ENCODE measurements at regions not wholly inside any gene's neighbourhood (a gene's known extent, or its start where the extent isn't known, plus 50 kb on each side); places are given as distances from the start of the nearest gene placed in this dataset.

GRCh38 chr6:51025082-51025777, 206.6 kb downstream of the TFAP2B start:
- no peak overlapping the region for H3K9ac ChIP-seq
- TF ChIP-seq CTCF (conservative IDR thresholded peaks at IDR 0.05; ENCODE audit: low read depth, low read length), result no peak
- no peak overlapping the region for H2AFZ ChIP-seq (ENCODE audit: low read depth)

GRCh38 chr6:51027283-51028065, 208.8 kb downstream of the TFAP2B start:
- no peaks in the 10 kb centered on the region for H3K79me2 ChIP-seq (ENCODE audit: insufficient read depth, low read depth)
- no peaks in the 10 kb centered on the region for H3K36me3 ChIP-seq (ENCODE audit: insufficient read depth)
- no peak for TF ChIP-seq CTCF (conservative IDR thresholded peaks at IDR 0.05; ENCODE audit: low read depth, low read length)
- H3K4me1 ChIP-seq (ENCODE audit: low read depth, poor library complexity, severe bottlenecking), result no peaks in the 10 kb centered on the region
- no peak overlapping the region for H2AFZ ChIP-seq (ENCODE audit: low read depth)
- H3K27ac ChIP-seq, result no peak overlapping the region
- H3K4me3 ChIP-seq (IDR thresholded peaks at IDR 0.05; ENCODE audit: insufficient read depth, low read depth, low read length), result no peak overlapping the region
- H3K4me2 ChIP-seq, result no peak overlapping the region
- H3K9ac ChIP-seq, result no peak overlapping the region
- no peaks in the 10 kb centered on the region for H4K20me1 ChIP-seq (ENCODE audit: insufficient read depth)
- H3K27me3 ChIP-seq (ENCODE audit: insufficient read depth, low read depth), result no peaks in the 10 kb centered on the region

More at GRCh38 chr6:51025082-51025777, 206.6 kb downstream of the TFAP2B start:
- Histone ChIP-seq H3K79me2 (ENCODE audit: insufficient read depth, low read depth) (no peaks in the 10 kb centered on the region), H3K27me3 (ENCODE audit: insufficient read depth, low read depth) (no peaks in the 10 kb centered on the region), H4K20me1 (ENCODE audit: insufficient read depth) (no peaks in the 10 kb centered on the region), H3K27ac (no peak overlapping the region), H3K4me2 (no peak overlapping the region), H3K36me3 (ENCODE audit: insufficient read depth) (no peaks in the 10 kb centered on the region), H3K4me3 (IDR thresholded peaks at IDR 0.05; ENCODE audit: insufficient read depth, low read depth, low read length) (no peak overlapping the region), H3K4me1 (ENCODE audit: low read depth, poor library complexity, severe bottlenecking) (no peaks in the 10 kb centered on the region)

- Histone ChIP-seq H3K79me2 (ENCODE audit: insufficient read depth, low read depth) (no peaks in the 10 kb centered on the region), H2AFZ (ENCODE audit: low read depth) (no peak overlapping the region), H3K27me3 (ENCODE audit: insufficient read depth, low read depth) (no peaks in the 10 kb centered on the region), H3K4me2 (no peak overlapping the region), H3K4me3 (IDR thresholded peaks at IDR 0.05; ENCODE audit: insufficient read depth, low read depth, low read length) (no peak overlapping the region), H4K20me1 (ENCODE audit: insufficient read depth) (no peaks in the 10 kb centered on the region), H3K36me3 (ENCODE audit: insufficient read depth) (no peaks in the 10 kb centered on the region), H3K4me1 (ENCODE audit: low read depth, poor library complexity, severe bottlenecking) (no peaks in the 10 kb centered on the region), H3K9ac (no peak overlapping the region), H3K27ac (no peak overlapping the region)
- TF ChIP-seq CTCF (conservative IDR thresholded peaks at IDR 0.05; ENCODE audit: low read depth, low read length), result no peak
Measured at GRCh38 chr6:51028276-51028675, 209.6 kb downstream of the TFAP2B start.

- no peaks in the 10 kb centered on the region for H3K27me3 ChIP-seq (ENCODE audit: insufficient read depth, low read depth)
- H3K4me1 ChIP-seq (ENCODE audit: low read depth, poor library complexity, severe bottlenecking), result no peaks in the 10 kb centered on the region
- H3K4me2 ChIP-seq, result no peak overlapping the region
- H3K4me3 ChIP-seq (IDR thresholded peaks at IDR 0.05; ENCODE audit: insufficient read depth, low read depth, low read length), result no peak overlapping the region
- H2AFZ ChIP-seq (ENCODE audit: low read depth), result no peak overlapping the region
- H3K79me2 ChIP-seq (ENCODE audit: insufficient read depth, low read depth), result no peaks in the 10 kb centered on the region
- no peak for TF ChIP-seq CTCF (conservative IDR thresholded peaks at IDR 0.05; ENCODE audit: low read depth, low read length)
- no peak overlapping the region for H3K9ac ChIP-seq
- no peak overlapping the region for H3K27ac ChIP-seq
- no peaks in the 10 kb centered on the region for H4K20me1 ChIP-seq (ENCODE audit: insufficient read depth)
- H3K36me3 ChIP-seq (ENCODE audit: insufficient read depth), result no peaks in the 10 kb centered on the region
Measured at GRCh38 chr6:51029561-51029960, 210.9 kb downstream of the TFAP2B start.
